SJSA1 (cell line): ENCODE measurements at regions not wholly inside any gene's neighbourhood (a gene's known extent, or its start where the extent isn't known, plus 50 kb on each side); places are given as distances from the start of the nearest gene placed in this dataset.

ENCODE experiments used
- DNase-seq, 2 experiments: peaks; one replicate each; pipeline ENCODE4 v3.0.0-alpha.2; 2015 to 2020; ENCODE audit warnings: low spot score in 2 of 2, low read depth in 1 of 2
- H3K27ac ChIP-seq: fragments of 250-450 bp; sonication (Bioruptor Pico); 2 replicates; pipeline ENCODE4 v1.5.1; 2020; ENCODE audit warnings: mild to moderate bottlenecking, moderate library complexity
- H3K27me3 ChIP-seq: fragments of 250-450 bp; sonication (Bioruptor Pico); replicated peaks from 2 replicates; pipeline ENCODE4 v1.5.1; 2020; ENCODE audit warnings: mild to moderate bottlenecking, moderate library complexity
- H3K36me3 ChIP-seq: fragments of 250-450 bp; sonication (Bioruptor Pico); 2 replicates; pipeline ENCODE4 v1.5.1; 2020; ENCODE audit warnings: mild to moderate bottlenecking
- H3K4me1 ChIP-seq: fragments of 250-450 bp; sonication (Bioruptor Pico); replicated peaks from 2 replicates; pipeline ENCODE4 v1.6.1; 2021; ENCODE audit warnings: mild to moderate bottlenecking
- H3K4me3 ChIP-seq: fragments of 250-450 bp; sonication (Bioruptor Pico); 2 replicates; pipeline ENCODE4 v1.5.1; 2020; ENCODE audit warnings: mild to moderate bottlenecking
- H3K9me3 ChIP-seq: fragments of 250-450 bp; sonication (Bioruptor Pico); replicated peaks from 2 replicates; pipeline ENCODE4 v1.5.1; 2020; ENCODE audit warnings: mild to moderate bottlenecking

- no peak overlapping the region for H3K27ac ChIP-seq
- DNase-seq = no peak
- H3K4me1 ChIP-seq = peaks cover 5% of the 10 kb centered on the region; the same call in 1 of the 2 replicates
- no peaks in the 10 kb centered on the region for H3K9me3 ChIP-seq
- H3K27me3 ChIP-seq = no peaks in the 10 kb centered on the region
- no peaks in the 10 kb centered on the region for H3K36me3 ChIP-seq
- no peak overlapping the region for H3K4me3 ChIP-seq
Observed at GRCh38 chr9:94159069-94159939, 75.0 kb downstream of the PTPDC1 start.

DNA sequence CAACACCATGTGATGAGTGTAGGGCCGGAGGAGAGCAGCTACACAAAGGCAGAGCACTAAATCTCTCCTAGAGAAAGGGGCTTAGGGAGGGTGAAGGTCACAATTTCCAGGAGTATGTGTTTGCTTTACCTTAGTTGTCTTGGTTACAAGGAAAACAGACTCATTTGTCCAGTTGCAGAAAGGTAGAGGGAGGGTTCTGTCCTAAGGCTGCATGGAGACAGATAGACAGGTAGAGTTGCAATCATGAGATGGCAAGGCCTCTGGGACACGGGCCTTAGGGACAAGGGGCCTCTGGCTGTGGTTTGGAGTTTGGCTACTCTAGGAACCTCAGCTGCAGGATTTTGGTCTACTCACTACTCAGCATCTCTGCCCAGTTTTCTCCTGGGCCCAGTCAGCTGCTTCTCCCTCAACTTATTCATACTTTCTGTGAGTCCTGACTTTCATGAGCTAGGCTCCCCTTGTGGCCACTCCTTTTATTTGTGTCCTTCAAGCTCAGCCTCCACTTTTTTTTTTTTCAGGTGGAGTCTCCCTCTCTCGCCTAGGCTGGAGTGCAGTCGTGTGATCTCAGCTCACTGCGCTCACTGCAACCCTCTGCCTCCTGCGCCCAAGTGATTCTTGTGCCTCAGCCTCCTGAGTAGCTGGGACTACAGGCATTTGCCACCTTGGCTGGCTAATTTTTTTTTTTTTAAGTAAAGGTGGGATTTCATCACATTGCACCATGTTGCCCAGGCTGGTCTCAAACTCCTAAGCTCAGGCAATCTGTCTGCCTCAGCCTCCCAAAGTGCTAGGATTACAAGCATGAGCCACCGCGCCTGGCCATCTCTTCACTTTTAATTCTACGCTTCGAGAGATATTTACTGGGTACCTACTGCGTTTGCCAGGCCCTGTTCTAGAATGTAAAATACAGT, 76.6 kb downstream of the PTPDC1 start:
- Histone ChIP-seq H3K36me3 (no peaks in the 10 kb centered on the region), H3K4me3 (no peak overlapping the region), H3K4me1 (peaks cover 9% of the 10 kb centered on the region), H3K9me3 (no peaks in the 10 kb centered on the region), H3K27ac (no peak overlapping the region), H3K27me3 (no peaks in the 10 kb centered on the region)
- no peak for DNase-seq

- Histone ChIP-seq H3K4me3 (no peak overlapping the region), H3K27ac (no peak overlapping the region)
Observed at GRCh38 chr9:94161673-94162072, 77.4 kb downstream of the PTPDC1 start.

GRCh38 chr9:94164806-94165549, 80.7 kb downstream of the PTPDC1 start:
- Histone ChIP-seq H3K4me3 (no peak overlapping the region), H3K4me1 (peaks cover 21% of the 10 kb centered on the region), H3K27me3 (no peaks in the 10 kb centered on the region), H3K27ac (no peak overlapping the region; the same call in 1 of the 2 replicates), H3K9me3 (peaks cover 3% of the 10 kb centered on the region; the same call in 1 of the 2 replicates), H3K36me3 (peaks cover 28% of the 10 kb centered on the region)
- no peak for DNase-seq

More at GRCh38 chr9:94161673-94162072, 77.4 kb downstream of the PTPDC1 start:
- Histone ChIP-seq H3K9me3 (peaks cover 3% of the 10 kb centered on the region; the same call in 1 of the 2 replicates), H3K27me3 (no peaks in the 10 kb centered on the region), H3K36me3 (peaks cover 4% of the 10 kb centered on the region), H3K4me1 (peaks cover 8% of the 10 kb centered on the region)
- no peak for DNase-seq

DNA sequence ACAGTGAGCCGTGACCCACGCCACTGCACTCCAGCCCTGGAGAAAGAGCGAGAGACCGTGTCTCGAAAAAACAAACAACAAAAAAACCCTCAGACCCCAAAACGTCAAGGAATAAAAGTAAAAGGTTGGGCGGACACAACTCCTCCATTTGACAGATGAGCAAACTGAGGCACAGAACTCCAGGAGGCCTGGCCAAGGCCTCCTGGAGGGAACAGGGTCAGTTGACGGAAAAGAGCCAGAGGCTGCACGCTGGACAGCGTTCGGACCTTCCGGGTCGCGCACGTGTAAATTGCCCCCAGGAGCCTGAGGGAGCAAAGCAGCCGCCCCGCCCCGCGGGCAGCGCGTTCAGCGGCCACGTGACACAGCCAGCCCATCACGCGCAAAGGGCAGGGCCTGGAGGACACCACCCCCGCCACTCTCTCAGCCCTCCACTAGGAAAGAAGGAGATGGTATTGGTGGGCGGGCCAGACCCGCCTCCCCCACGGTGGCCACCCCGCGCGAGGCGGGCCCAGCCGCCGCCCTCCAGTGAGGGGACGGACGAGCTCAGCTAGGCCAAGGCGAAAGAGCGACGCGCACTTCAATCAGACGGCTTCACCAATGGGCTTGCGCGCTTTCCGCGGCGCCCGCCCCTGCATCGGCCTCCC, 81.5 kb downstream of the PTPDC1 start:
- H3K9me3 ChIP-seq = peaks cover 3% of the 10 kb centered on the region; the same call in 1 of the 2 replicates
- peak; percentile 98 to 99 for DNase-seq
- H3K4me3 ChIP-seq = peak overlapping the region; percentile 100
- peaks cover 21% of the 10 kb centered on the region for H3K4me1 ChIP-seq
- no peaks in the 10 kb centered on the region for H3K27me3 ChIP-seq
- H3K27ac ChIP-seq = peak overlapping the region; percentile 100
- H3K36me3 ChIP-seq = peaks cover 28% of the 10 kb centered on the region

GRCh38 chr9:94166236-94166975, 82.1 kb downstream of the PTPDC1 start:
- H3K27ac ChIP-seq = peak overlapping the region; percentile 100
- peak; percentile 98 to 99 for DNase-seq
- H3K9me3 ChIP-seq = peaks cover 3% of the 10 kb centered on the region; the same call in 1 of the 2 replicates
- H3K4me3 ChIP-seq = peak overlapping the region; percentile 100
- no peaks in the 10 kb centered on the region for H3K27me3 ChIP-seq
- peaks cover 21% of the 10 kb centered on the region for H3K4me1 ChIP-seq
- H3K36me3 ChIP-seq = peaks cover 35% of the 10 kb centered on the region

GRCh38 chr9:94166976-94167346, 82.7 kb downstream of the PTPDC1 start:
- Histone ChIP-seq H3K27ac (peak overlapping the region; percentile 72), H3K36me3 (peaks cover 40% of the 10 kb centered on the region), H3K27me3 (no peaks in the 10 kb centered on the region), H3K4me1 (peaks cover 21% of the 10 kb centered on the region), H3K4me3 (peak overlapping the region; percentile 100), H3K9me3 (peaks cover 3% of the 10 kb centered on the region; the same call in 1 of the 2 replicates)
- no peak for DNase-seq

DNA sequence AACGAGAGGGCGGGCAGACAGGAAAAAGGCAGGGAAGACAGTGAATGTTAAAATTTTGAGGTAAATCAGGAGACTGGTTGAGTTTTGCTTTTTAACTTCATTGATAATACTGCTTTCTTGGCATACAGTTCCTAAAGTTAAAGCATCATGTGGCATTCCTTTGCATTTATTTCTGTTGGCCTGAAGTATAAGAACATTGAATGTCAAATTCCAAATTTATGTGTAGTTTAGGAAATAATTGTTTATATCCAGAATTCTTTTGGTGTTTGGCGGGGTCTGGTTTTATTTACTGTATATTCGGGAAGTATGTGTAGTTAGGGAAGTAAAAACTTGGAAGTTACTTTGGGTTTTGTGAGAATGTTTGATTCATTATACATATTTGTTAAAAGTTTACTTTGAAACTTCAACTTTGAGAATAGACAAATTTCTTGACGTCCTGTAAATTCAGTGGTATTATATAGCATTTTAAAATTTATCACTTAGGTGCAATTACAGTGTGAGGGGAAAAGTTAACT, 83.2 kb downstream of the PTPDC1 start:
- no peak for DNase-seq
- H3K9me3 ChIP-seq = peaks cover 3% of the 10 kb centered on the region; the same call in 1 of the 2 replicates
- H3K27me3 ChIP-seq = no peaks in the 10 kb centered on the region
- H3K27ac ChIP-seq = peak overlapping the region; percentile 72
- peaks cover 44% of the 10 kb centered on the region for H3K36me3 ChIP-seq
- H3K4me3 ChIP-seq = peak overlapping the region; percentile 100
- peaks cover 21% of the 10 kb centered on the region for H3K4me1 ChIP-seq

DNA sequence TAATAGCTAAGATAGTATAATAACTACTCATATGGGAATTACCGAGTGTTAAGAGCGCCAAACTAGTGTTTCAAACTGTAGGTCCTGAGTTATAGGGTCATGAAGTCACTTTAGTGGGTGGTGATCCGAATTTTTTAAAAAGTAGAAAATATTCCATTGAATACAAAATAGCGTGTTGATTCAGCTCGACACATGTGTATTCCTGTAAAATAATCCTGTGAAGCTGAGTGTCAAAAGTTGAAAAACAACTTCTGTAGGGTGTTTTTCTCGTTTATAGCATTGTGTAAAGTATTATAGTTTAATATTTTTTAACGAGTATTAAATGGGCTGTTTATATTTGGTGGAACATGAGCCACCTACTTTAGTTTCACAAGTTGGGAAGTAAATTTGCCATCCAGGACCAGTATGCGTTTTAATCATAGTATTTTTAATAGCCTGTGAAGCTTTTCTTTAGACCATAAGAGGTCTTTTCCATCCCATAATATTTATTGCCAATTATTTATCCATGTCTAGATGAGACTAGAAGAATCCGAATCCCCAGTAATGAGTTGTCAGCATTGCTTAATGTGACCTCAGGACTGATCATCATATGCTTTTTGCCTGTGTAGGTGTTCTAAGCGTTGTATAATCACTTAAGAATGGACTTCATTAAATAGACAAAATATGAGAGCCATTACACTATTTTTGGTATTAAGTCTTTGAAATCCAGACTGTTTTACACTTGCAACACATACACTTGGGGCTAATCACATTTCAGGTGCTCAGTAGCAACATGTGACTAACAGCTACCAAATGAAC, 84.1 kb downstream of the PTPDC1 start:
- Histone ChIP-seq H3K27me3 (no peaks in the 10 kb centered on the region), H3K4me3 (peak overlapping the region; percentile 100), H3K27ac (peak overlapping the region; percentile 72), H3K4me1 (peaks cover 26% of the 10 kb centered on the region), H3K9me3 (peaks cover 3% of the 10 kb centered on the region; the same call in 1 of the 2 replicates), H3K36me3 (peaks cover 49% of the 10 kb centered on the region)
- DNase-seq = no peak

DNA sequence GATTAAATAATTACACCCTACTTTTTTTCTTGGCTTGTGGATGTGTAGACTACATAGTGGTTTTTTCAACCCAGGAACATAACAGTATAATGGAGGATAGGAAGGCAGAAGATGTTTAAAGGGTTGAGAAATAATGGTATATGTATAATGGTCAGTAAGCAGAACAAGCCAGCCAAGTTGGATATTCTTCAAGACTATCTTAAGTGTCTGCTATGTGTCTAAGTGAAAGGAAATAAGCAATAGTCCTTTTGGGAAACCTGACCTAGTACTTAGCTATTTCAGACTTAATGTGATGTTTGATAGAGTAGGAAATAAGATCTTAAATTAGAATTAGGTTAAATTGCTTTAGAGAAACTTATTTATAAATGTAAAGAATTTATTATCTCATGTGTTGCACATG, 85.7 kb downstream of the PTPDC1 start:
- no peak overlapping the region for H3K4me3 ChIP-seq
- peaks cover 3% of the 10 kb centered on the region; the same call in 1 of the 2 replicates for H3K9me3 ChIP-seq
- no peak overlapping the region for H3K27ac ChIP-seq
- H3K4me1 ChIP-seq = peaks cover 26% of the 10 kb centered on the region
- peaks cover 65% of the 10 kb centered on the region for H3K36me3 ChIP-seq
- H3K27me3 ChIP-seq = no peaks in the 10 kb centered on the region
- DNase-seq = no peak

- no peaks in the 10 kb centered on the region for H3K27me3 ChIP-seq
- H3K9me3 ChIP-seq = no peaks in the 10 kb centered on the region
- DNase-seq = no peak
- no peak overlapping the region for H3K4me3 ChIP-seq
- peaks cover 84% of the 10 kb centered on the region for H3K36me3 ChIP-seq
- H3K4me1 ChIP-seq = peaks cover 35% of the 10 kb centered on the region
- no peak overlapping the region for H3K27ac ChIP-seq
Observed at GRCh38 chr9:94173632-94174031, 85.5 kb upstream of the ZNF169 start.
